ENCODE measurements at regions not wholly inside any gene's neighbourhood (a gene's known extent, or its start where the extent isn't known, plus 50 kb on each side); places are given as distances from the start of the nearest gene placed in this dataset.

DNA sequence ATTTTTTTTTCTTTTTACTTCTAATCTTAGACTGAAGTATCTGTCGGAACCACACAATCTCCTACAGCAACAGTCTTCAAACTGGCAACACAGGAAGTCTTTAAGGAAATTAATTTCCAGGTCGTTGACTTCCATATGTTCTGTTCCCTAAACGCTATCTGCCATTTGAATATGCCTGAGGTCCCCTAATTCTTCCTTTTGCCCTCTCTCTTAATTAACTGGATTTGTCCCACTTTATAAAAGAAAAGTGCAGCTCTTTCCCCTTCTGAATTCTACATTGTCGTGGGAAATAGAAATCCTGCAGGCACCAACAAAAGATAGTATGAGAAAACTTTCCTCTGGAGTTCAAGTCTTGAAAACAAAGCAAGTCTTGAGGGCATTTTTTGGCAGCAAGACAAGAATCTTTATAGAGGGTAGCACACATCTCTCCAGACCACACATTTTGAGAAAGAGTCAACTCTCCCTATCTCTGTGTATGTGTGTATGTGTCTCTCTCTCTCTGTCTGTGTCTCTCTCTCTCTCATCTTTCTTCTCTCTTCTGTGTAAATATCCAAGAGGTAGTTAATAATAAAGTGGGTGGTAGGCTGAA is 879.8 kb downstream of the SOCS6 start:
- no peak for DNase-seq

DNA sequence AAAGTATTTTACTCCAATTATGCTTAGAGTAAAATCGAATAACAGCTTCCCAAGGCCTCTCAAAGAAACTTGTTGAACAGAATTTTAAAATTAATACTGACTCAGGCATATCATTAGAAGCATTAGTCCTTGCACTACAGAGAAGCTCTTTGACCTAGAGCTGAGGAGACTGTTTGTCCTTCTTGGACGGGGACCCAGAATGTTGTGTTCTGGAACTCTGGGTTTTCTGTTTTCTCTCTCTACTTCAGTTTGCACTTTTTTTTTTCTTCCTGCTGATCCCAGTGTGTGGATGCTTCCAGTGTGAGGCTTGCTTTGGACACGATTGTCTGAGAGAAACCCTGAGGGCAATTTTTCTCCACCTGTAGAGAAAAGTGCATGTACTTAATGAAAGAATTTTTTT is 847.6 kb downstream of the SOCS6 start:
- no peak for DNase-seq

- DNase-seq = no peak
These were observed 845.3 kb downstream of the SOCS6 start for GRCh38 chr18:71134122-71134521.

- DNase-seq = no peak
These were observed 843.1 kb downstream of the SOCS6 start for GRCh38 chr18:71131918-71132317.

DNA sequence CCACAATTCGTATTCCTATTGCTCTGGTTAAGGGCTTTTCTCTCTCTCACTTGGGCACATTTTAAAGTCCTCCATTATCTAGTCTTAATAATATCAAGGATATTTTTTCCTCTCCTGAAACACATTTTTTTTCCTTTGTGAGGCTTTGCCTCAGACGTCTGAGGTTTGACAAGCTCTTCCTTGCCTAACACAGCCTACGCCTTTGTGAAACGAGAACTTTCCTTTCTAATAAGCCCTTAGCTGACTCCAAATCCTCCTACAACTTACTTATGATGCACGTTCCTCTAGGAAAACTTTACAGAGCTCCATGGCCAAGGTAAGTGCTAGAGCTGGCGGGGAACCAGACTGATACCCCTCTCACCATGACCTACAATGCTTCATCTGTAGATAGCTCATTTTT is 841.5 kb downstream of the SOCS6 start:
- DNase-seq = no peak

- no peak for DNase-seq
These were observed 836.7 kb downstream of the SOCS6 start for GRCh38 chr18:71125581-71125980.

- DNase-seq = no peak
These were observed 827.7 kb downstream of the SOCS6 start for GRCh38 chr18:71116535-71116934.

- no peak for DNase-seq
These were observed 826.4 kb downstream of the SOCS6 start for GRCh38 chr18:71115261-71115660.

GRCh38 chr18:71114550-71115210 is 825.8 kb downstream of the SOCS6 start:
- DNase-seq = no peak

GRCh38 chr18:71107244-71107643 is 818.4 kb downstream of the SOCS6 start:
- DNase-seq = no peak

DNA sequence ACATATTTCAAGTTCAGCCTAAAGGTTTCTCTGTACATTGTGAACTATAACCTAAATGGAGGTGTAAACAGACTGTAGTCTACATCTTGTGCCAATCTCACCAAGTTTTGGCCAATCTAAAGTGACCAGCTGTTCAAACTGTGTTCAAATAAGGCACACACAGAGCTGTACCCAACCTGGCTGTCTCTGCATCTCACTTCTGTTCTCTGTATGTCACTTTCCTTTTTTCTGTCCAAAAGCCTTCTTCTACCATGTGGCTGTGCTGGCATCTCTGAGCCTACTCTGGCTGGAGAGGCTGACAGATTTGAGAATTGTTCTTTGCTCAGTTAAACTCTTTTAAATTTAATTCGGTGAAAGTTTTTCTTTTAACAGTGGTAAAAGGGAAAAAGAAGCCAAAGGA is 817.9 kb downstream of the SOCS6 start:
- no peak for DNase-seq

DNA sequence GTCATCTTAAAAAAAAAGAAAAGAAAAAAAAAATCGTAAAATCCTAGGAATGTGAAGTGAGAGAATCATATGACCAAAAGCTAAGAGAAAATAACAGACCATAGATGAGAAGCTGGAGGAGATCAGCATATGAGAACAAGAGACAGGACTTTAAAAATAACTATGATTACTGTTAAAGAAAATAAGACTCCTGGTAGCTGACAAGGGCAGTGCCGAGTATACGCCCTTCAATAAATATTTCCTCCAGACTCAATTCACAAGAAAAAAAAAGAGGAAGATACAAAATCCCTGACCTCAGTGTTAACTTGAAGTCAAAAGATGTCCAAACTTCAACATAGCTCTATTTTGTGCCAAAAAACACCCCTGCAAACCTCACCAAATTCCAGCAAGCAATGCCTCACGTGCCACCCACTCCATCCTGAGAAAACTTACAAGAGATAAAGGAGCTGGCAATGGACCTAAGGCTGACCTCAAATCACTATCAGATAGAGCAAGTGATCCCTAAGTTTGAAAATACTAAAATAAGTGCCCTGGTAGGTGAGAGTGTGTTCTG is 817.2 kb downstream of the SOCS6 start:
- no peak for DNase-seq

DNA sequence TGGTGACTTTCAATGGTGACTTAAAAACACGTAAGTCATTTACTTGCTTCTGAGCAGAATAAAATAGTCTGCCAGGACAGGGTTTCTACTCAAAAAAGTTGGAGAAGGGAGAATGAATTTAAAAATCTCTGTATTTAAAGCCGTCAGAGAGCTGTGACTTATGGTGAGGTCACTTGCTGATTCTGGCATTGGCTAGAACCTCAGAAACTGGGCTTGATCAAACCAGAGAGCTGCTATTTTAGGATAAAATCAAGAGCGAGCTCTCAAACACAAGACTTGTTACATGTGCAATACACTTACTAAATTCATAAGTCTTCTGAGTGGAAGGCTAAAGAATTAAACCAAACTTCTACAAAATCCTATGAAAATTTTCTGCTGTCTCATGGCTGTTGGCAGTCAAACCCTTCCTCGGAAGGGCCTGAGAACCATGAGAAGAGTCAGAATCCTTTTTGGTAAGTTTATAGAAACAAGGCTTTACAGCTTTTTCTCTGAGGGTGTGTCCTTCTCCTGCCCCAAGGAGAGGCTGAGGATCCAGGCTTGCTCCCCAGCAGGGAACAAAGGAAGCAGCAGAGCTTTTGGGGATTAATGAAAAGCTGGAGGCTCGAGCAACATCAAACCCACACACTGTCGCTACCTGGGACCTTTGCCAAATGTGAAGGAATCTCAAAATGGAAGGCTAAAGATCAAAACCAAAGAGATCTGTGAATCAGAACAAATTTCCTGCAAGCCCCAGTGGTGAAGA is 816.4 kb downstream of the SOCS6 start:
- no peak for DNase-seq

GRCh38 chr18:71079606-71080005 is 790.8 kb downstream of the SOCS6 start:
- DNase-seq = no peak

DNA sequence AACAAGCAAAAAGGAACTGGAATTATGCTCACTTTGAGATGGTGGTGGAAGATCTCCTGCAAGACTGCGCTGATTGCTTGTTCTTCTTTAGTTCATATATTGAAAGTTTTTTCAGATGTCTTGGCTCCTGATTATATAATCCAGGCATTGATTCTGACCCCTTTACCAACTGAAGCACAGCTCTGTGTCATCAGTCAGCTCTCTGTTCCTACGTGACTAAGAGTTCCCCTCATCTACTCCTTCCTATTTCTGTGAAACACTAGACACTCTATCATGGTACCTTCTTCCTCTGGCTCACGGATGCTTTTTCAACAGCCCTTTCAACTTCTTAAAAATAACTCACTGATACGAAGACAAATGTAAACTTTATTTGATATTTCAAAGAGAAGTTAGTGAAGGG is 788.6 kb downstream of the SOCS6 start:
- no peak for DNase-seq

DNA sequence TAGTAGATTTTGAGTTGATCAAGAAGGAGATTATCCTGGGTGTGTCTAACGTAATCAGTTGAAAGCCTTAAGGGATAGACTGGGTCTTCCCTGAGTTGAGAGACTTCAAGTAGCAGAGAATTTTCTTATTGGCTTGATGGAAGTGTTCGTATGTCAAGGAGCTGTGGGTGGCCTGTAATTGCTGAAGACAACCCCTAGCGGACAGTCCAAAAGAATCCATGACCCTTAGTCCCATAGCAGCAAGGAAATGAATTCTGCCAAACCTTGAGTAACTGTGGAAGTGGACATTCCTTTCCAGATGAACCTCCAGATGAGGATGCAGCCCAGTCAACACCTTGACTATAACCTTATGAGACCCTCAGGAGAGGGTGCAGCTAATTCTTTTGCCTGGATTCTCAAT is 786.3 kb downstream of the SOCS6 start:
- no peak for DNase-seq

GRCh38 chr18:71068338-71068737 is 779.5 kb downstream of the SOCS6 start:
- DNase-seq = no peak

GRCh38 chr18:71049893-71050292 is 761.0 kb downstream of the SOCS6 start:
- no peak for DNase-seq

GRCh38 chr18:71047882-71048281 is 759.0 kb downstream of the SOCS6 start:
- DNase-seq = no peak

DNA sequence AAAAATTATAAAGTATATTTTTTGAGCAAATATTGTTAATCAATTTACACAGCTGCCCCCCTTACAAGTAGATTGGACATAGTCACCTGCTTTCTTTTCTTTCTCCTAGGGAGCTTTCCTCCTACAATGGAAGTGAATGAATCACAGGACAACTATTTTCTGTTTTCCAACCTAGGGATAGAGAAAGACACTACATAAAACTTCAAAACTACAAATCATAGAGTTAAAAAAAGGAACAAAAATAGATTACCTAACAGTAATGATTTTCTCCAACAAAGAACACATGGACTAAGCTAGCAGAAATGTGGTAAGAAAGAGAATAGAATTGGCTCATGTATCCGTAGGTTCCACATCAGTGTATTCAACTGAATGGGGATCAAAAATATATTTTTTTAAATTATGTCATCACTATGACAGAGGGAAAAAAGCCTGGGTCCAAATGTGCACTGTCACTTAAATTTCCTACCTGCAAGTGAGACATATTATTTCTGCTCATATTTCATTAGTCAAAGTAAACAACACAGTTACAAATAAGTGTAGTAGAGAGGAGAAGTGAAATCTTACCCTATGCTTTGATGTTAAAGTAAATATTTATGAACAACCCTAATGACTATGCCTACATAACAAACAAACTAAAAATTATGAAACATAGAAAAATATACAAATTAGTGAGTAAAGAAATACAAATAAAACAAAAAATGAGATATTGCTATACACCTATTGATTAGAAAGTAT is 756.7 kb downstream of the SOCS6 start:
- no peak for DNase-seq

DNA sequence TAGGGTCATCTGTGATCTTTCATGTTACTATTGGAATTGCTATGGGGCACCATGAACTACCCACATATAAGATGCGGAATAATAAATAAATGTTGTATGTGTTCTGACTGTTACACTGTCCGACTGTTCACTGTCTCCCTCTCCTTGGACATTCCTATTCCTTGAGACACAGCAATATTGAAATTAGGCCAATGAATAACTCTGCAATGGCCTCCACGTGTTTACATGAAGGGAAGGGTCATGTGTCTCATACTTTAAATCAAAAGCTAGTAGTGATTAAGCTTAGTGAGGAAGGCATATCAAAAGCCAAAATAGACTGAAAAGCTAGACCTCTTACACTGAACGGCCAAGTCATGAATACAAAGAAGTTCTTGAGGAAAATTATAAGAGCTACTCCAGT is 751.3 kb downstream of the SOCS6 start:
- DNase-seq = no peak

- no peak for DNase-seq
These were observed 749.4 kb downstream of the SOCS6 start for GRCh38 chr18:71038196-71038595.

DNA sequence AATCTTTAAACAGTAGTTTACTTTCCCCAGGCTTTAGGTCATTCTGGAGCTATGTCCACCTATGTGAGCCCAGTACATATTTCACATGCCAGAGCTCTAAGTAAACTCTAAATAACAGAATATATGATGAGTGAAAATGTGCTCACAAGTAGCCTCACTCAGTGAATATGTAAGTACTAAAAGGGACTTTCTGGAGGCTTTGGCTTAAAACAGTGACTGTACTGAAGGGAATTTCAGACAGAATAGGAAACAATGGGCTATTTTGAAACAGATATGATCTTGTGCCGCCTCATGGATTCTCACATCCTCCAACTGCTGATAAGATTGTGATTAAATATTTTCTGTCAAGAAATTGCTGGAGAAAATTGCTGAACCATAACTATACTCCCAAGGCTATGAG is 747.9 kb downstream of the SOCS6 start:
- DNase-seq = no peak
